Aorta (tissue), 5 donors: ENCODE measurements at regions not wholly inside any gene's neighbourhood (a gene's known extent, or its start where the extent isn't known, plus 50 kb on each side); places are given as distances from the start of the nearest gene placed in this dataset.
A peak's percentile ranks its signal among the peaks of the same experiment; 100 is the strongest.

ENCODE experiments used
- ATAC-seq: fragments of 200-7000 bp; cut with Tn5 transposase; one replicate; pipeline ENCODE4 v1.9.1; 2022; ENCODE audit warnings: moderate library complexity; ENCODE audit not compliant: low FRiP score
- DNase-seq, 2 donors: peaks; one replicate each; pipeline ENCODE4 v3.0.0-alpha.2; 2020
- H3K27ac ChIP-seq, 2 donors: one replicate each; pipeline ENCODE4 v1.5.1; 2013; ENCODE audit warnings: low read length in 2 of 2, mild to moderate bottlenecking in 2 of 2, moderate library complexity in 2 of 2, control low read depth in 1 of 2, inconsistent platforms in 1 of 2, low read depth in 1 of 2
- H3K27me3 ChIP-seq, 2 donors: one replicate each; pipeline ENCODE4 v1.6.1; 2013; ENCODE audit warnings: control low read depth in 1 of 2, low read length in 1 of 2, mild to moderate bottlenecking in 1 of 2, moderate library complexity in 1 of 2; ENCODE audit not compliant: insufficient read depth in 2 of 2, control insufficient read depth in 1 of 2
- H3K36me3 ChIP-seq, 2 donors: one replicate each; pipeline ENCODE4 v1.6.1; 2013; ENCODE audit warnings: control low read depth in 1 of 2, low read length in 1 of 2, mild to moderate bottlenecking in 1 of 2; ENCODE audit not compliant: insufficient read depth in 2 of 2, control insufficient read depth in 1 of 2
- H3K4me1 ChIP-seq, 2 donors: one replicate each; pipeline ENCODE4 v1.6.1; 2013; ENCODE audit warnings: low read length in 2 of 2, control low read depth in 1 of 2, mild to moderate bottlenecking in 1 of 2, moderate library complexity in 1 of 2; ENCODE audit not compliant: insufficient read depth in 2 of 2, control insufficient read depth in 1 of 2
- H3K4me3 ChIP-seq, 2 donors: one replicate each; pipeline ENCODE4 v1.5.1; 2013; ENCODE audit warnings: low read length in 2 of 2, control low read depth in 1 of 2, mild to moderate bottlenecking in 1 of 2
- H3K9me3 ChIP-seq: one replicate; pipeline ENCODE4 v1.6.1; 2013; ENCODE audit warnings: mild to moderate bottlenecking, low read length; ENCODE audit not compliant: control insufficient read depth
- WGBS, 2 donors: extraction: QIAGEN DNeasy Blood & Tissue Kit; methylation state at CpG; one replicate each; pipeline ENCODE4 v1.1.7; 2013; 5-methylcytosine and 5-hydroxymethylcytosine counted together
- intact Hi-C, 2 donors: fragments of 100-400 bp; cut with DNase I; formaldehyde crosslinking; loops; one replicate each; pipeline versions ENCODE4 v1.14.2 to v1.15.0; 2022
- donor health status: healthy with polysubstance abuse.
- donor health status: Bipolar disorder and iron deficiency.
- donor health status: DM: no; HTN: no; CAD: no.
- donor health status: DM: no; HTN: no; CAD: no.
- donor health status: DM: yes; HTN: yes; CAD: no.

DNA sequence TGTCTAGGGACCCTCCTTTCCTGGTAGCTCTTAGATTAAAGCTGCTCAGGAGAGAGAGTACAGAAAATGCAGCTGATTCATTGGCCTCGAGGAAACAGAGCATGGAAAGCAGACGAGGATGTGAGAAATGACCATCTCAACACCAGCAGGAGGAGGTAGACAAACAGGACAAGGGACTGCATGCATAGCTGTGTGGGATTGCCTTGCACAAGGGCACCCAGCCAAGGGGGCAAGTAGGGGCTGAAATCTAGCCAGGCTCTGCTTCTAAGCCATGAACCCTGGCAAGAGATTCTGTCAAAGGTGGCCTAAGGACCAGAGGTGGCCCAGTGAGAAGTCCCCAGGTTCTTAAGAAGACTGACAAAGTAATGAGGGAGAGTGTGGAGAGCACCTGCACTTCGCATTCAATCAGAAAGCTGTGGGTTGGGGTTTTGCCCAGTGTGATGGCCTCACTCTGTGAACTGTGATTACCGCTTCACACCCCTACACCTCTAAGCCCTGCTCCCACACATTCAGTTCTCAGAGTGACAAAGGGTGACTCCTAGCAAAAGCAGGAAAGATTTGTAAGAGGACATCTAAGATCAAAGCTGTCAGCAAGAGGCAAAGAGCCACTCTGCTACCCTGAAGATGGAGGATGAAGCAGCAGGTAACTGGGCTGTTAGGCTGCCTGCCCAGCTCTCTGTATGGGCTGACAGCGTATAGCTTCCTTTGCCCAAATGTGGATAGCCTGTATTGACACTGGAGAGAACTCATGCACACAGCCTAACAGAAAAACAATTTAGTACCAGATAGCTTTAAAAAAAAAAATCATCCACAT lies 151.3 kb upstream of the PELI1 start:
- no peak for ATAC-seq
- intact Hi-C loops, result no loop called here
- Histone ChIP-seq H3K4me1 (peaks cover 0 to 2% of the 10 kb centered on the region in 2 donors), H3K27me3 (peaks cover 0 to 2% of the 10 kb centered on the region in 2 donors), H3K27ac (no peak overlapping the region), H3K9me3 (no peaks in the 10 kb centered on the region), H3K4me3 (no peak overlapping the region), H3K36me3 (no peaks in the 10 kb centered on the region)
- no peak for DNase-seq
- 74 to 80% methylated on average over 5 of the region's 5 CpGs for WGBS, 2 donors

DNA sequence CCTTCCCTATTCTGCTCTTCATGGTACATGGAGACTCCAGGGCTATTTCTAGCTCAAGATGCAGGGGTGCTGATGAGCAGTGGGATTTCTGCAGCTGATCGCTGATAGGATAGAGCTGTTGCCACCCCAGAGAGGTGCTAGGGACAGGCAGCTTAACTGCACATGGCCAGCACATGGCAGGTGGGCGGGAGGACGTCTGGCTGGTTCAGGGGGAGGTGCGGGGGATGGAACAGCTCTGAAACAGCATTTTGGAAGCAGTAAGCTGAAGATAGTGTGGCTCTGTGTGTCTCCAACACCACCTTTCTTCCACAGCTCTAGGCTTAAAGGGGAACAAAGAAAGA lies 151.9 kb upstream of the PELI1 start:
- 52 to 53% methylated on average over 4 of the region's 4 CpGs for WGBS, 2 donors
- Histone ChIP-seq H3K36me3 (no peaks in the 10 kb centered on the region), H3K4me3 (no peak overlapping the region), H3K9me3 (no peaks in the 10 kb centered on the region), H3K27ac (no peak overlapping the region), H3K27me3 (peaks cover 0 to 2% of the 10 kb centered on the region in 2 donors), H3K4me1 (peaks cover 0 to 2% of the 10 kb centered on the region in 2 donors)
- intact Hi-C loops, result no loop called here
- DNase-seq (no peak), ATAC-seq (no peak)

DNA sequence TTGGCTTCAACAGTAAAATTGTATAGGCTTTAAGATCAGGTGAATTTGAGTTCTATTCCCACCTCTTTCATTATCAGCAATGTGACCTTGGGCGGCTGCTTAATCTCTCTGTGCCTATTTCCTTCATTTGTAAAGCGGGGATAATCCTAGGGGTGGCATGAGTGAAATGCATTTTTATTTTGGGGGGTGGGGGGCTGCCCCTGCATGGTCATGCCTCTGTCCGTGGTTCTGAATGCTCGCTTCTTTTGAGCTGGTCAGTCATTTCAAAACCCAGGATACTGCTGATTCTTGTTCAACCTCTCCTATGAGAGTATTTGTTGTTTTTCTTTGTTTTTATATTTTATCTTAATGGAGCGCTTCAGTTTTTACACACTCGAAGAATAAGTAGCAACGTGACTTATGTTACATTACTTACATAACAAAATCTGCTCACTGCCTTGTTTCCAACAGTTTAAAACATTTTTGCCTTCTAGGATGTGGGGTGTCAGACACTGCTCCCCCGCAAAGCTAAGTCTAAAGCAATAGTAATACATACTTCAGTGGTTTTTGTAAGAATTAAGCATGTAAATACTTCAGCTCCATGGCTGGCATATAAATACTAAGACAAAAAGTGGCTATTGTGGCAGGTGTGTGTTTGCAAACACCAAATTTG lies 152.6 kb upstream of the PELI1 start:
- ATAC-seq (no peak), DNase-seq (no peak)
- H3K9me3 ChIP-seq, result no peaks in the 10 kb centered on the region
- peaks cover 0 to 2% of the 10 kb centered on the region in 2 donors for H3K27me3 ChIP-seq
- intact Hi-C loops, result no loop called here
- 82 to 86% methylated on average over 8 of the region's 8 CpGs for WGBS, 2 donors
- H3K27ac ChIP-seq, result no peak overlapping the region
- no peaks in the 10 kb centered on the region for H3K36me3 ChIP-seq
- H3K4me1 ChIP-seq, result peaks cover 0 to under 1% of the 10 kb centered on the region in 2 donors
- no peak overlapping the region for H3K4me3 ChIP-seq

DNA sequence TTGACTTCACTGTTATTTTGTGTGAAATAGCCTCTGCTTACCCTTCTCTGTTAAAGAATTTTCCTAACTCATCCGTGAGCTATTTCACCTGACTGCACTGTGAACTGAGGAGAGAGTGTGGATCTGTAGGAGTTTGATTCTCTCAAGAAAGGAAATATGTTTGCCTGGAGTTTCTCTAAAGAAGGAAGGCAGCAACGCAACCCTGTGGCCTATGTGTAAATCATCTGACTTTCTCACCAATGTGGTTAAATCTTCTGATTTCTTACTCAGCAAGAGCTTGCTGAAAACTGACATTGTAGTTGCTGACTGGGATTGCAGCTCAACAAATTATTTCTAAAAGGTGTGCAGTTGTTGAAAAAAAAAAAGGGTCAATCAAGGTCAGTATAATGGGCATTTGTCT lies 153.9 kb upstream of the PELI1 start:
- H3K27me3 ChIP-seq, result peaks cover 0 to 2% of the 10 kb centered on the region in 2 donors
- 84 to 87% methylated on average over 2 of the region's 2 CpGs for WGBS, 2 donors
- DNase-seq (no peak), ATAC-seq (no peak)
- no peak overlapping the region for H3K4me3 ChIP-seq
- H3K9me3 ChIP-seq, result no peaks in the 10 kb centered on the region
- H3K4me1 ChIP-seq, result no peaks in the 10 kb centered on the region
- intact Hi-C loops, result no loop called here
- no peak overlapping the region for H3K27ac ChIP-seq
- H3K36me3 ChIP-seq, result no peaks in the 10 kb centered on the region

DNA sequence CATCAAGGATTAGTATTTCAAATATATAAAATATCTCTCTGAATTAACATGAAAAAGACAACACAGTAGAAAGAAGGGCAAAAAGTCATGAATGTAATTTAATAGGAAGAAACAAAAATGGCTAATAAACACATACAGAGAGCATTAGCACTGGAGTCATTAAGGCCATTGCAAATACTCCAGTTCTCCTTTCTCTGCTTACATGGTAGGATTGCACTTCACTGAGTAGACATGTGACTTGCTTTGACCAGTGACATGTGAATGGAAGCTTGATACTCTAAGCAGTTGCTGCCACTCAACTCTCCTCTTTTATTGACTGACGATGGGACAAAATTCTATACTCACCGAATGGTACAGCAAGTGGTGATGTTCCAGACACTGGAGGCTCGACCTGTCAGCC lies 153.9 kb upstream of the LGALSL start:
- Histone ChIP-seq H3K4me3 (no peak overlapping the region), H3K9me3 (no peaks in the 10 kb centered on the region), H3K4me1 (no peaks in the 10 kb centered on the region), H3K27ac (no peak overlapping the region), H3K27me3 (peaks cover 0 to 2% of the 10 kb centered on the region in 2 donors), H3K36me3 (no peaks in the 10 kb centered on the region)
- DNase-seq (no peak), ATAC-seq (no peak)
- intact Hi-C loops, result no loop called here
- WGBS, 2 donors, result 95 to 96% methylated on average over 3 of the region's 3 CpGs

DNA sequence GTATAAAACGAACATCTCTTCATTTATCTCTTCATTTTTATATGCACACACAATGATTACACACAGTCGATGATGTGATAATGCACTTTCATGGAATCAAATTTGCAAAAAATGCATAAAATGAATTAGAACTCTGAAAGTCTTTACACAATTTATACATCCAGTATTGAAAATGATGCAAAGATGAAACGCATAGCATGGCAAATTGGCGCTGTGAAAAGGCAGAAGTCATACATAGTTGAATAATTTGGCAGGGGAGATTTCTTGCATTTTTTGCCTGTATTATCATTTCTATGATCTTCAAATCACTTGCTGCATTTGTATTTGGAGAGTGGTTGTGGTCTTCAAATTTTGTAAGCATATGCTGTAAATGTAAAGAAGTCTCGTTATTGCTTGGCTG lies 150.7 kb upstream of the LGALSL start:
- no peak for DNase-seq
- 94% methylated on average over 5 of the region's 5 CpGs for WGBS, 2 donors
- Histone ChIP-seq H3K4me1 (no peaks in the 10 kb centered on the region), H3K4me3 (no peak overlapping the region), H3K9me3 (no peaks in the 10 kb centered on the region), H3K36me3 (no peaks in the 10 kb centered on the region), H3K27me3 (peaks cover 0 to 2% of the 10 kb centered on the region in 2 donors), H3K27ac (no peak overlapping the region)
- ATAC-seq, result no peak
- intact Hi-C loops, result no loop called here

DNA sequence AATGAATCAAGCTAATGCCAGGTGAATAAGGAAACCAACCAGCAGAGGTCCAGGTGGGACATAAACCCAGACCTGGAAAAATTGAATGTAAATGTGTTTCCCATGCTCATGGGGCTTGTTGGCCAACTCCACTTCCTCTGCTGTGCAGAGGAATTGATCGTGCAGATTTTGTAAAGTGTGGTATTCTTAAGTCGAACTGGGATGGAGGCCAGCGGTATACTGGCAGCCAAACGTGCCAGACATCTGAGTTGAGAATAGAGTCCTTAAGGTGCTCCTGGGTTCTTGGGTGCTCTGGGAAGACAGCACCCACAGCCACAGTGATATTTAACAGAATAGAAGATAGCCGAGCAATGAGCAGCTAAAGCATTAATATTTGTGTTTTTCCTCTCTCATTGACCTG lies 146.5 kb upstream of the LGALSL start:
- ATAC-seq (no peak), DNase-seq (no peak)
- 34 to 47% methylated on average over 5 of the region's 5 CpGs for whole genome bisulfite sequencing, 2 donors
- Histone ChIP-seq H3K4me1 (no peaks in the 10 kb centered on the region), H3K27ac (no peak overlapping the region), H3K36me3 (no peaks in the 10 kb centered on the region), H3K27me3 (no peaks in the 10 kb centered on the region), H3K9me3 (no peaks in the 10 kb centered on the region), H3K4me3 (no peak overlapping the region)
- intact Hi-C loops, result no loop called here

DNA sequence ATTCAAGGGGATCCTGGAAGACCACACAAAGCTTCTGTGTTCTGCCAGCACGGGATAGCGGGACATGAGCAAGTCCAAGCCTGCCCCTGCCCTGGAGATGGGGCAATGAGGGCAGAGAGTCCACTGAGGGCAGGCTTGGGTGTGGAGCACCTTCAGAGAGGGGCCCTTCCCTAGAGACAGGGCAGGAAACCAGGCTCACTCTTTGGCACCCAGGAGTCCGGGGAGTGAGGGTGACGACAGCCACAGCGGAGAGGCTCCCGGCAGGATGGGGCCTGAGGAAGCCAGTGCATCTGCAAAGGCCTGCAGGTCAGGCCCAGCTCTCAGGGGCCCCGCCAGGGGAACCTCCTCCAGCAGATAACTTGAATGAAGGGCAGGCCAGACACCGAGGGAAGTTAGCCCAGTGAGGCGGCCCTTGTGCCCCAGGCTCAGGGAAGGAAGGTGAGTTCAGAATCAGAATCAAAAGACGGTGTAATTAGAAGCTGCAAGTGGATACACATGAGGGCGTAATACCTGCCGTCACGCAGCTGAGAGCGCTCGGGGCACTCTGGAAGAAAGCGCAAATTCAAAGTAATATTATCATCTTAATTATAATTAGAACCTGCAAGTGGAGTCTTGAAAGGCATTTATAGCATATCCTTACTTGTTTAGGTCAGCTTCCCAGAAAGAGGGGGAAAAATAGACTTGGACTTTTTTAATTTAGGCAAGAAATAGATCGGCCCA lies 142.6 kb upstream of the LGALSL start:
- peak in 1 of 2 donors; percentile 66 for DNase-seq

More for the DNA sequence above, 142.6 kb upstream of the LGALSL start:
- peaks cover 0 to 4% of the 10 kb centered on the region in 2 donors for H3K4me1 ChIP-seq
- intact Hi-C loops, result loop anchor here in 1 of 2 donors (5.0 kb wide), 1 partner anchor 264 kb away; no protein-coding TSS in a partner anchor
- no peaks in the 10 kb centered on the region for H3K36me3 ChIP-seq
- H3K9me3 ChIP-seq, result no peaks in the 10 kb centered on the region
- 92 to 96% methylated on average over 17 of the region's 17 CpGs for WGBS, 2 donors
- no peak overlapping the region for H3K4me3 ChIP-seq
- ATAC-seq, result peak; percentile 10
- no peak overlapping the region for H3K27ac ChIP-seq
- H3K27me3 ChIP-seq, result no peaks in the 10 kb centered on the region
